ENCODE measurements at regions not wholly inside any gene's neighbourhood (a gene's known extent, or its start where the extent isn't known, plus 50 kb on each side); places are given as distances from the start of the nearest gene placed in this dataset.

DNA sequence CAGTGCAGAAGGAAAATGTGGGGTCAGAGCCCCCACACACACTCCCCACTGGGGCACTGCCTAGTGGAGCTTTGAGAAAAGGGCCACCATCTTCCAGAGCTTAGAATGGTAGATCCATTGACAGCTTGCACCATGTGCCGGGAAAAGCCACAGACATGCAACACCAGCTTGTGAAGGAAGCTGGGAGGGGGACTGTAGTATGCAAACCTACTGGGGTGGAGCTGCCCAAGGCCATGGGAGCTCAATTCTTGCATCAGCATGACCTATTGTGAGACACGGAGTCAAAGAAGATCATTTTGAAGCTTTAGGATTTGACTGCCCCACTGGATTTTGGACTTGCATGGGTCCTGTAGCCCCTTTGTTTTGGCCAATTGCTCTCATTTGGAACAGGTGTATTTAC, 142.8 kb upstream of the ARHGEF9 start:
- no peak for TF ChIP-seq POLR2AphosphoS5 (IDR thresholded peaks at IDR 0.05; ENCODE audit: insufficient read depth in 1 of 2, low read depth in 1 of 2)
- TF ChIP-seq, protein P1, sequence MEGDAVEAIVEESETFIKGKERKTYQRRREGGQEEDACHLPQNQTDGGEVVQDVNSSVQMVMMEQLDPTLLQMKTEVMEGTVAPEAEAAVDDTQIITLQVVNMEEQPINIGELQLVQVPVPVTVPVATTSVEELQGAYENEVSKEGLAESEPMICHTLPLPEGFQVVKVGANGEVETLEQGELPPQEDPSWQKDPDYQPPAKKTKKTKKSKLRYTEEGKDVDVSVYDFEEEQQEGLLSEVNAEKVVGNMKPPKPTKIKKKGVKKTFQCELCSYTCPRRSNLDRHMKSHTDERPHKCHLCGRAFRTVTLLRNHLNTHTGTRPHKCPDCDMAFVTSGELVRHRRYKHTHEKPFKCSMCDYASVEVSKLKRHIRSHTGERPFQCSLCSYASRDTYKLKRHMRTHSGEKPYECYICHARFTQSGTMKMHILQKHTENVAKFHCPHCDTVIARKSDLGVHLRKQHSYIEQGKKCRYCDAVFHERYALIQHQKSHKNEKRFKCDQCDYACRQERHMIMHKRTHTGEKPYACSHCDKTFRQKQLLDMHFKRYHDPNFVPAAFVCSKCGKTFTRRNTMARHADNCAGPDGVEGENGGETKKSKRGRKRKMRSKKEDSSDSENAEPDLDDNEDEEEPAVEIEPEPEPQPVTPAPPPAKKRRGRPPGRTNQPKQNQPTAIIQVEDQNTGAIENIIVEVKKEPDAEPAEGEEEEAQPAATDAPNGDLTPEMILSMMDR (IDR thresholded peaks at IDR 0.05), result no peak
- TF ChIP-seq POLR2A (IDR thresholded peaks at IDR 0.05), result no peak
